Activated CD4-positive, alpha-beta T cell treated with anti-CD3 and anti-CD28 coated beads for 48 hours (primary cell): ENCODE measurements at regions not wholly inside any gene's neighbourhood (a gene's known extent, or its start where the extent isn't known, plus 50 kb on each side); places are given as distances from the start of the nearest gene placed in this dataset.

ENCODE experiments used
- DNase-seq: peaks from one replicate; pipeline ENCODE4 v3.0.0-alpha.2; 2020

- DNase-seq, result no peak
These were observed 326.8 kb upstream of the IRX1 start for GRCh38 chr5:3268760-3269330.

GRCh38 chr5:3266861-3267260 is 328.8 kb upstream of the IRX1 start:
- no peak for DNase-seq

- DNase-seq, result no peak
These were observed 329.7 kb upstream of the IRX1 start for GRCh38 chr5:3265936-3266335.

GRCh38 chr5:3265131-3265885 is 330.3 kb upstream of the IRX1 start:
- no peak for DNase-seq

- DNase-seq, result no peak
These were observed 333.2 kb upstream of the IRX1 start for GRCh38 chr5:3262451-3262850.

- DNase-seq, result no peak
These were observed 334.6 kb upstream of the IRX1 start for GRCh38 chr5:3261081-3261480.

GRCh38 chr5:3258050-3258449 is 337.6 kb upstream of the IRX1 start:
- DNase-seq, result no peak

- DNase-seq, result no peak
These were observed 343.4 kb upstream of the IRX1 start for GRCh38 chr5:3252235-3252634.

- DNase-seq, result no peak
These were observed 343.8 kb upstream of the IRX1 start for GRCh38 chr5:3251784-3252183.

- DNase-seq, result no peak
These were observed 346.2 kb upstream of the IRX1 start for GRCh38 chr5:3249401-3249800.

- no peak for DNase-seq
These were observed 358.3 kb upstream of the IRX1 start for GRCh38 chr5:3237276-3237868.

GRCh38 chr5:3234566-3234965 is 361.1 kb upstream of the IRX1 start:
- no peak for DNase-seq

- no peak for DNase-seq
These were observed 364.7 kb upstream of the IRX1 start for GRCh38 chr5:3230941-3231340.

GRCh38 chr5:3230254-3230653 is 365.4 kb upstream of the IRX1 start:
- DNase-seq, result no peak

GRCh38 chr5:3226196-3226920 is 369.3 kb upstream of the IRX1 start:
- no peak for DNase-seq

- no peak for DNase-seq
These were observed 370.3 kb upstream of the IRX1 start for GRCh38 chr5:3225201-3225960.

- DNase-seq, result no peak
These were observed 372.7 kb upstream of the IRX1 start for GRCh38 chr5:3222924-3223323.

- no peak for DNase-seq
These were observed 374.2 kb upstream of the IRX1 start for GRCh38 chr5:3221432-3221831.

GRCh38 chr5:3220638-3221288 is 374.9 kb upstream of the IRX1 start:
- no peak for DNase-seq

GRCh38 chr5:3220201-3220600 is 375.4 kb upstream of the IRX1 start:
- no peak for DNase-seq

- DNase-seq, result no peak
These were observed 376.5 kb upstream of the IRX1 start for GRCh38 chr5:3218916-3219650.
